ENCODE measurements at regions not wholly inside any gene's neighbourhood (a gene's known extent, or its start where the extent isn't known, plus 50 kb on each side); places are given as distances from the start of the nearest gene placed in this dataset.

GRCh38 chr6:90648873-90649272, 62.0 kb upstream of the MAP3K7 start:
- Mint-ChIP-seq H3K4me3 (ENCODE audit: unreplicated experiment) (no peak overlapping the region), H3K27me3 (ENCODE audit: insufficient read depth, unreplicated experiment) (peaks cover 5% of the 10 kb centered on the region), H3K36me3 (ENCODE audit: insufficient read depth, unreplicated experiment) (no peaks in the 10 kb centered on the region), H3K9me3 (ENCODE audit: unreplicated experiment) (no peaks in the 10 kb centered on the region), H3K4me1 (ENCODE audit: low read depth, unreplicated experiment) (no peaks in the 10 kb centered on the region), H3K27ac (ENCODE audit: unreplicated experiment) (no peak overlapping the region)
- H3K4me1 ChIP-seq: no peaks in the 10 kb centered on the region
- TF ChIP-seq, protein P1, sequence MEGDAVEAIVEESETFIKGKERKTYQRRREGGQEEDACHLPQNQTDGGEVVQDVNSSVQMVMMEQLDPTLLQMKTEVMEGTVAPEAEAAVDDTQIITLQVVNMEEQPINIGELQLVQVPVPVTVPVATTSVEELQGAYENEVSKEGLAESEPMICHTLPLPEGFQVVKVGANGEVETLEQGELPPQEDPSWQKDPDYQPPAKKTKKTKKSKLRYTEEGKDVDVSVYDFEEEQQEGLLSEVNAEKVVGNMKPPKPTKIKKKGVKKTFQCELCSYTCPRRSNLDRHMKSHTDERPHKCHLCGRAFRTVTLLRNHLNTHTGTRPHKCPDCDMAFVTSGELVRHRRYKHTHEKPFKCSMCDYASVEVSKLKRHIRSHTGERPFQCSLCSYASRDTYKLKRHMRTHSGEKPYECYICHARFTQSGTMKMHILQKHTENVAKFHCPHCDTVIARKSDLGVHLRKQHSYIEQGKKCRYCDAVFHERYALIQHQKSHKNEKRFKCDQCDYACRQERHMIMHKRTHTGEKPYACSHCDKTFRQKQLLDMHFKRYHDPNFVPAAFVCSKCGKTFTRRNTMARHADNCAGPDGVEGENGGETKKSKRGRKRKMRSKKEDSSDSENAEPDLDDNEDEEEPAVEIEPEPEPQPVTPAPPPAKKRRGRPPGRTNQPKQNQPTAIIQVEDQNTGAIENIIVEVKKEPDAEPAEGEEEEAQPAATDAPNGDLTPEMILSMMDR (IDR thresholded peaks at IDR 0.05; ENCODE audit: insufficient read depth in 1 of 2, low read depth in 1 of 2, low read length in 1 of 2, severe bottlenecking in 1 of 2, unreplicated experiment in 1 of 2): no peak
- H3K4me3 ChIP-seq (ENCODE audit: low read depth, low read length): no peak overlapping the region
- no peaks in the 10 kb centered on the region for H3K36me3 ChIP-seq (ENCODE audit: control insufficient read depth, insufficient read depth, low read length)
- no peaks in the 10 kb centered on the region for H3K27me3 ChIP-seq (replicated peaks; ENCODE audit: control insufficient read depth, insufficient read depth, low read length)
- no peak for DNase-seq
- intact Hi-C loops (cut with micrococcal nuclease; ENCODE audit: unreplicated experiment): no loop called here
- no peaks in the 10 kb centered on the region for H3K9me3 ChIP-seq
- BruUV-seq (replicated peaks): no TSS peak
- ChIA-PET POLR2A (no interaction called here), CTCF (no interaction called here)

- DNase-seq: no peak
- H3K27ac Mint-ChIP-seq (ENCODE audit: unreplicated experiment): no peak overlapping the region
- no peaks in the 10 kb centered on the region for H3K36me3 Mint-ChIP-seq (ENCODE audit: insufficient read depth, unreplicated experiment)
- peaks cover 9% of the 10 kb centered on the region for H3K27me3 Mint-ChIP-seq (ENCODE audit: insufficient read depth, unreplicated experiment)
- no peaks in the 10 kb centered on the region for H3K27me3 ChIP-seq (replicated peaks; ENCODE audit: control insufficient read depth, insufficient read depth, low read length)
- no peaks in the 10 kb centered on the region for H3K4me1 Mint-ChIP-seq (ENCODE audit: low read depth, unreplicated experiment)
- BruUV-seq (replicated peaks): no TSS peak
- no peaks in the 10 kb centered on the region for H3K9me3 Mint-ChIP-seq (ENCODE audit: unreplicated experiment)
- POLR2A ChIA-PET: no interaction called here
- CTCF ChIA-PET: no interaction called here
- no peaks in the 10 kb centered on the region for H3K36me3 ChIP-seq (ENCODE audit: control insufficient read depth, insufficient read depth, low read length)
- intact Hi-C loops (cut with micrococcal nuclease; ENCODE audit: unreplicated experiment): no loop called here
- no peaks in the 10 kb centered on the region for H3K4me1 ChIP-seq
- no peaks in the 10 kb centered on the region for H3K9me3 ChIP-seq
- H3K4me3 Mint-ChIP-seq (ENCODE audit: unreplicated experiment): no peak overlapping the region
- no peak overlapping the region for H3K4me3 ChIP-seq (ENCODE audit: low read depth, low read length)
- TF ChIP-seq, protein P1 (IDR thresholded peaks at IDR 0.05; ENCODE audit: insufficient read depth in 1 of 2, low read depth in 1 of 2, low read length in 1 of 2, severe bottlenecking in 1 of 2, unreplicated experiment in 1 of 2): no peak
These were observed 60.1 kb upstream of the MAP3K7 start for GRCh38 chr6:90646940-90647339.

GRCh38 chr6:90645634-90646033, 58.8 kb upstream of the MAP3K7 start:
- ChIA-PET POLR2A (no interaction called here), CTCF (no interaction called here)
- Mint-ChIP-seq H3K36me3 (ENCODE audit: insufficient read depth, unreplicated experiment) (no peaks in the 10 kb centered on the region), H3K9me3 (ENCODE audit: unreplicated experiment) (no peaks in the 10 kb centered on the region), H3K4me3 (ENCODE audit: unreplicated experiment) (no peak overlapping the region), H3K4me1 (ENCODE audit: low read depth, unreplicated experiment) (no peaks in the 10 kb centered on the region), H3K27ac (ENCODE audit: unreplicated experiment) (no peak overlapping the region), H3K27me3 (ENCODE audit: insufficient read depth, unreplicated experiment) (peaks cover 9% of the 10 kb centered on the region)
- Histone ChIP-seq H3K27me3 (replicated peaks; ENCODE audit: control insufficient read depth, insufficient read depth, low read length) (no peaks in the 10 kb centered on the region), H3K4me3 (ENCODE audit: low read depth, low read length) (no peak overlapping the region), H3K4me1 (no peaks in the 10 kb centered on the region), H3K36me3 (ENCODE audit: control insufficient read depth, insufficient read depth, low read length) (no peaks in the 10 kb centered on the region), H3K9me3 (no peaks in the 10 kb centered on the region)
- no peak for DNase-seq
- BruUV-seq (replicated peaks): no TSS peak
- TF ChIP-seq, protein P1 (IDR thresholded peaks at IDR 0.05; ENCODE audit: insufficient read depth in 1 of 2, low read depth in 1 of 2, low read length in 1 of 2, severe bottlenecking in 1 of 2, unreplicated experiment in 1 of 2): no peak
- intact Hi-C loops (cut with micrococcal nuclease; ENCODE audit: unreplicated experiment): no loop called here

Measured in Caco-2 (cell line).